Body of pancreas (tissue), 4 donors: ENCODE measurements at regions not wholly inside any gene's neighbourhood (a gene's known extent, or its start where the extent isn't known, plus 50 kb on each side); places are given as distances from the start of the nearest gene placed in this dataset.

Source experiments
- ATAC-seq: fragments of 150-250 bp; one replicate; pipeline ENCODE4 v1.9.1; 2016
- DNase-seq, 4 donors: peaks; one replicate each; pipeline ENCODE4 v3.0.0-alpha.2; 2019
- H3K27ac ChIP-seq, 4 donors: fragments of 200-600 bp; sonication (generic); 1 replicate in 3 of 4; 2 replicates in 1 of 4; pipeline versions ENCODE4 v1.5.1 to v1.6.1; 2016 to 2019; ENCODE audit warnings: mild to moderate bottlenecking in 1 of 4, mixed read lengths in 1 of 4, moderate library complexity in 1 of 4
- H3K27me3 ChIP-seq, 2 donors: fragments of 200-600 bp; sonication (generic); one replicate each; pipeline ENCODE4 v1.6.0; 2016; ENCODE audit warnings: mild to moderate bottlenecking in 1 of 2
- H3K36me3 ChIP-seq, 2 donors: fragments of 200-600 bp; sonication (generic); replicated peaks in 1 of 2; 2 replicates each; pipeline ENCODE4 v1.5.1; 2016; ENCODE audit warnings: low read depth in 2 of 2; ENCODE audit not compliant: insufficient read depth in 1 of 2
- H3K4me1 ChIP-seq: fragments of 200-600 bp; sonication (generic); one replicate; pipeline ENCODE4 v1.6.0; 2016
- H3K4me3 ChIP-seq, 2 donors: fragments of 200-600 bp; sonication (generic); 1 replicate in 1 of 2; 2 replicates in 1 of 2; pipeline ENCODE4 v1.5.1; 2016 to 2019
- H3K9me3 ChIP-seq, 3 donors: fragments of 200-600 bp; sonication (generic); 1 replicate in 2 of 3; 2 replicates in 1 of 3; pipeline ENCODE4 v1.5.1; 2016
- POLR2A ChIP-seq, 3 donors: fragments of 450-650 bp; IDR thresholded peaks; one replicate each; pipeline ENCODE4 v1.6.1; 2016; ENCODE audit warnings: antibody characterized with exemption in 3 of 3, mild to moderate bottlenecking in 2 of 3
- WGBS, 2 donors: methylation state at CpG; one replicate each; pipeline ENCODE4 v1.1.5; 2017; 5-methylcytosine and 5-hydroxymethylcytosine counted together
- intact Hi-C: fragments of 100-400 bp; cut with DNase I; formaldehyde crosslinking; loops from one replicate; pipeline ENCODE4 v1.15.1; 2023
- TF ChIP-seq, protein P1 (sequence below), 7 experiments: fragments of 450-650 bp in 4 of 7; fragments of 200-600 bp in 3 of 7; sonication (generic) in 3 of 7; IDR thresholded peaks; one replicate each; pipeline ENCODE4 v1.5.1; 2016 to 2019; ENCODE audit warnings: antibody characterized with exemption in 7 of 7

DNA sequence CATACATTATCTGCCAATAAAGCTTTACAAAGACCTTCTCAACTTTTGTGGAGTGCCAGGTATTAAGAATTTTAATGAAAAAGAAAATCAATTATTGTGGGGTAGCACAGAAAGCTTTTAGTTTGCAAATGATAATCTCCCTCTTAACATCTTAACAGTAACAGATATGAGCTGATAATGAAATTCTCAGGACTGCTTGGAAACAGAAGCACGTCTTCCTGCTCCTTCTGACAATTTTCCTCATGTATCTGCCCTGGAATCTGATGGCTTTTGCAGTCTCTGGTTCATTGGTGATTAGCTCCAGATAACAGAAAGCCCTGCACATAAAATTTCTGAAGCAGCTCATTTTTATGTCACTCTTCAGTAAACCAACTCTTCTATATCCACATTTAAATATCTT is 432.4 kb upstream of the PDZRN3 start:
- Histone ChIP-seq H3K27me3 (no peaks in the 10 kb centered on the region), H3K9me3 (no peaks in the 10 kb centered on the region), H3K4me1 (no peaks in the 10 kb centered on the region), H3K27ac (no peak overlapping the region), H3K36me3 (no peaks in the 10 kb centered on the region), H3K4me3 (no peak overlapping the region)
- intact Hi-C loops, result no loop called here
- TF ChIP-seq, protein P1, sequence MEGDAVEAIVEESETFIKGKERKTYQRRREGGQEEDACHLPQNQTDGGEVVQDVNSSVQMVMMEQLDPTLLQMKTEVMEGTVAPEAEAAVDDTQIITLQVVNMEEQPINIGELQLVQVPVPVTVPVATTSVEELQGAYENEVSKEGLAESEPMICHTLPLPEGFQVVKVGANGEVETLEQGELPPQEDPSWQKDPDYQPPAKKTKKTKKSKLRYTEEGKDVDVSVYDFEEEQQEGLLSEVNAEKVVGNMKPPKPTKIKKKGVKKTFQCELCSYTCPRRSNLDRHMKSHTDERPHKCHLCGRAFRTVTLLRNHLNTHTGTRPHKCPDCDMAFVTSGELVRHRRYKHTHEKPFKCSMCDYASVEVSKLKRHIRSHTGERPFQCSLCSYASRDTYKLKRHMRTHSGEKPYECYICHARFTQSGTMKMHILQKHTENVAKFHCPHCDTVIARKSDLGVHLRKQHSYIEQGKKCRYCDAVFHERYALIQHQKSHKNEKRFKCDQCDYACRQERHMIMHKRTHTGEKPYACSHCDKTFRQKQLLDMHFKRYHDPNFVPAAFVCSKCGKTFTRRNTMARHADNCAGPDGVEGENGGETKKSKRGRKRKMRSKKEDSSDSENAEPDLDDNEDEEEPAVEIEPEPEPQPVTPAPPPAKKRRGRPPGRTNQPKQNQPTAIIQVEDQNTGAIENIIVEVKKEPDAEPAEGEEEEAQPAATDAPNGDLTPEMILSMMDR (IDR thresholded peaks at IDR 0.05), result no peak
- TF ChIP-seq POLR2A (IDR thresholded peaks at IDR 0.05), result no peak
- ATAC-seq (no peak), DNase-seq (no peak)
- 44 to 52% methylated on average over 1 of the region's 1 CpG for WGBS, 2 donors

DNA sequence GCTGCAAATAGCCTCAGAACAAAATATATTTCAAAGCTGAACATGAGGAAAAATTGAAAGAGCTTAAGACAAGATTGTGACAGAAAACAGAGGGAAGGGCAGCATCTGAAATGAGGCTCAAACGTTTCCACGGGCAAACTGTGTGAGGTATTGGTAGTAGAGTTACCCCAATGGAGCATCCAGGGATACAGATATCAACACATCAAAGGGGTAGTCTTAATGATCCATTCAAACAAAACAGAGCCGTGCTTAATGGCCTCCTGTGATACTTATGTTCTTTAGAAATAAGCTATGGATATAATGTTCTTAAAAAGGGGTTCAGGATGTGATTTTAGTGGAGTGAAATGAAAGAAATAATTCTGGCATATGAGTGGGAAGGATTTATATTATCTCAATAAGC is 430.3 kb upstream of the PDZRN3 start:
- H3K36me3 ChIP-seq, result no peaks in the 10 kb centered on the region
- no peaks in the 10 kb centered on the region for H3K9me3 ChIP-seq
- H3K27ac ChIP-seq, result no peak overlapping the region
- WGBS, 2 donors, result 24 to 37% methylated on average over 3 of the region's 3 CpGs
- H3K27me3 ChIP-seq, result no peaks in the 10 kb centered on the region
- TF ChIP-seq POLR2A (IDR thresholded peaks at IDR 0.05), result no peak
- TF ChIP-seq, protein P1 (IDR thresholded peaks at IDR 0.05), result no peak
- H3K4me1 ChIP-seq, result no peaks in the 10 kb centered on the region
- DNase-seq, result no peak
- H3K4me3 ChIP-seq, result no peak overlapping the region
- ATAC-seq, result no peak
- intact Hi-C loops, result no loop called here

DNA sequence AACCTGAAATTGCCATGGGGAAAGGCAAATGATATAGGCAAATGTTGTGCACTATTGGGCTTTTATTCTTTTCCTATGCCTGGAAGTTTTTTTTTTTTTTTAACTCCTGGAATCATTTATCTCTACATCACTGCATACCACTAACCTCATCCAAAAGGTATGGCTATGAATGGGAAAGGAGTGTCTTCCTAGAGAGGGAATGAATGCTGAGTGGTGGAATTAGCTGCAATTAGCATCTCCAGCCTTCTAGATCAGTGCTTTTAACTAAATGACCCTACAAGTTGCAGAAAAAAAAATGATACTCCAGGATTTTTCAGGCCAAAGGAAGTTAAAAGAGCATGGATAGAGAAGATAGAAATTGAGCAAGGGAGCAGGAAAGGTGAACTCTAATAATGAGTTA is 429.8 kb upstream of the PDZRN3 start:
- H3K4me3 ChIP-seq, result no peak overlapping the region
- no peaks in the 10 kb centered on the region for H3K9me3 ChIP-seq
- H3K4me1 ChIP-seq, result no peaks in the 10 kb centered on the region
- DNase-seq (no peak), ATAC-seq (no peak)
- H3K36me3 ChIP-seq, result no peaks in the 10 kb centered on the region
- H3K27ac ChIP-seq, result no peak overlapping the region
- TF ChIP-seq POLR2A (IDR thresholded peaks at IDR 0.05), result no peak
- TF ChIP-seq, protein P1 (IDR thresholded peaks at IDR 0.05), result no peak
- intact Hi-C loops, result no loop called here
- H3K27me3 ChIP-seq, result no peaks in the 10 kb centered on the region

DNA sequence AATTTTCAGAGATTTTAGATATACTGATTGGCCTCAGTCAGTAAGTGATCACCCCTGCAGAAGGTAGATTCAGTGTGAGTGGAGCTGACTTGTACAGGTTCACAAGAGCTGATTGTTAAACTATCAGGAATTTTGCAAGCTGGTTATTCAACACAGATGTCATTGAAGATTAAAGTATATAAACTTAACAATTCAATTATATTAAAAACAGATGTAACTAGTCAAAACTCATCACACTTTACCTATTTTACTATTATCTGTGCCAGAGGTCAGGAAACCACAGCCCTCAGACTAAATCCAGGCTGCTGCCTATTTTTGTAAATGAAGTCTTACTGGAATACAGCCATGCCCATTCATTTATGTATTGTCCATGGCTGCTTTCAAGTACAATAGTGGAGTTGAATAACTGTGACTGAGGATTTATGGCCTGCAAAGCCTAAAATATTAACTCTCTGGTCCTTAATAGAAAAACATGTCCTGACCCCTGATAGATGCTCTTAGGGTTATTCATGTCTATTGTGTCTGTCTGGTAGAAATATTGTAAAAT is 429.3 kb upstream of the PDZRN3 start:
- H3K27me3 ChIP-seq, result no peaks in the 10 kb centered on the region
- intact Hi-C loops, result no loop called here
- H3K4me3 ChIP-seq, result no peak overlapping the region
- ATAC-seq (no peak), DNase-seq (no peak)
- no peak overlapping the region for H3K27ac ChIP-seq
- TF ChIP-seq POLR2A (IDR thresholded peaks at IDR 0.05), result no peak
- TF ChIP-seq, protein P1 (IDR thresholded peaks at IDR 0.05), result no peak
- no peaks in the 10 kb centered on the region for H3K4me1 ChIP-seq
- H3K36me3 ChIP-seq, result no peaks in the 10 kb centered on the region
- no peaks in the 10 kb centered on the region for H3K9me3 ChIP-seq

DNA sequence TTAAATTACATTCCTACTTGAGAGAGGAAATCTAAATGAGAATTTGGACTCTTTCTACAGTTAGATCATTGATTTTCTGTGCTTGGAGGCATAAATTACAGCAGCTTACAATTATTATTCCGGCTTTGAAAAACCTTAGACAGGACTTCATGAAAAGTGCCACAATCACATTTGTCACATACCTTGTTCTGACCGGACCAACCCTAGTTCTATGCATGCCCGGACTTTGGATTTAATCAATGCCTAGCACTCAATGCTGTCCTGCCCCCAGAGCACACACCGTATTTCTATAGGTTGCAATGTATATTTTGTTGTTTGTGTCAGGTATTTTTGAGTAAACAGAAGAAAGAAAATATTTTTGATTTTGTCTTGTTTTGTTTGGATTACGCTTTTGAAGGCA is 424.7 kb upstream of the PDZRN3 start:
- H3K36me3 ChIP-seq, result no peaks in the 10 kb centered on the region
- intact Hi-C loops, result no loop called here
- no peaks in the 10 kb centered on the region for H3K9me3 ChIP-seq
- H3K4me1 ChIP-seq, result peaks cover 5% of the 10 kb centered on the region
- ATAC-seq (no peak), DNase-seq (no peak)
- no peak overlapping the region for H3K27ac ChIP-seq
- no peak overlapping the region for H3K4me3 ChIP-seq
- TF ChIP-seq POLR2A (IDR thresholded peaks at IDR 0.05), result no peak
- TF ChIP-seq, protein P1 (IDR thresholded peaks at IDR 0.05), result no peak
- 32 to 39% methylated on average over 5 of the region's 5 CpGs for WGBS, 2 donors
- H3K27me3 ChIP-seq, result no peaks in the 10 kb centered on the region
